Endodermal cell (in vitro differentiated cells): ENCODE measurements at regions not wholly inside any gene's neighbourhood (a gene's known extent, or its start where the extent isn't known, plus 50 kb on each side); places are given as distances from the start of the nearest gene placed in this dataset.

Experiments used
- DNase-seq: peaks from one replicate; pipeline ENCODE4 v3.0.0-alpha.2; 2017
- H3K27ac ChIP-seq: 2 replicates; pipeline ENCODE4 v1.5.1; 2013; ENCODE audit warnings: mild to moderate bottlenecking, low read depth, low read length, moderate library complexity
- H3K27me3 ChIP-seq: 2 replicates; pipeline ENCODE4 v1.6.1; 2013; ENCODE audit warnings: mild to moderate bottlenecking, low read length, moderate library complexity; ENCODE audit not compliant: insufficient read depth, control insufficient read depth, poor library complexity, severe bottlenecking
- H3K36me3 ChIP-seq: 2 replicates; pipeline ENCODE4 v1.7.0; 2013; ENCODE audit warnings: mild to moderate bottlenecking, low read length, moderate library complexity; ENCODE audit not compliant: control insufficient read depth, insufficient read depth
- H3K4me1 ChIP-seq: one replicate; pipeline ENCODE4 v1.7.0; 2013; ENCODE audit warnings: low read length; ENCODE audit not compliant: control insufficient read depth, insufficient read depth
- H3K4me3 ChIP-seq: 2 replicates; pipeline ENCODE4 v1.5.1; 2013; ENCODE audit warnings: mild to moderate bottlenecking, low read length, moderate library complexity
- H3K9ac ChIP-seq: 2 replicates; pipeline ENCODE4 v1.6.1; 2013; ENCODE audit warnings: mild to moderate bottlenecking, low read length, moderate library complexity; ENCODE audit not compliant: poor library complexity, severe bottlenecking; ENCODE audit errors: extremely low read depth
- H3K9me3 ChIP-seq: 2 replicates; pipeline ENCODE4 v1.6.1; 2013; ENCODE audit warnings: mild to moderate bottlenecking, low read length, moderate library complexity; ENCODE audit not compliant: control insufficient read depth
- H3K27ac Mint-ChIP-seq: 2 replicates; pipeline ENCODE4 v1.8.0; 2020; ENCODE audit warnings: mixed read lengths
- H3K27me3 Mint-ChIP-seq: 2 replicates; pipeline ENCODE4 v1.8.0; 2021; ENCODE audit warnings: mild to moderate bottlenecking, mixed read lengths; ENCODE audit not compliant: insufficient read depth
- H3K36me3 Mint-ChIP-seq: 2 replicates; pipeline ENCODE4 v1.8.0; 2020; ENCODE audit warnings: low read depth, mixed read lengths
- H3K4me1 Mint-ChIP-seq: 2 replicates; pipeline ENCODE4 v1.8.0; 2020; ENCODE audit warnings: mixed read lengths
- H3K4me3 Mint-ChIP-seq: 2 replicates; pipeline ENCODE4 v1.8.0; 2020; ENCODE audit warnings: mild to moderate bottlenecking, moderate library complexity, mixed read lengths
- H3K9me3 Mint-ChIP-seq: 2 replicates; pipeline ENCODE4 v1.8.0; 2020; ENCODE audit warnings: mild to moderate bottlenecking, mixed read lengths
- WGBS, 2 experiments: methylation state at CpG; one replicate each; pipeline versions ENCODE4 v1.1.5 to v1.1.7; 2013; ENCODE audit warnings: missing lambda C conversion rate in 2 of 2, mixed read lengths in 1 of 2; ENCODE audit not compliant: insufficient coverage in 1 of 2, insufficient read length in 1 of 2; 5-methylcytosine and 5-hydroxymethylcytosine counted together
- TF ChIP-seq, protein P1 (sequence below): fragments of 200-600 bp; sonication (generic); conservative IDR thresholded peaks from 2 replicates; pipeline ENCODE4 v1.5.0; 2021; ENCODE audit warnings: antibody characterized with exemption, mild to moderate bottlenecking

- TF ChIP-seq, protein P1, sequence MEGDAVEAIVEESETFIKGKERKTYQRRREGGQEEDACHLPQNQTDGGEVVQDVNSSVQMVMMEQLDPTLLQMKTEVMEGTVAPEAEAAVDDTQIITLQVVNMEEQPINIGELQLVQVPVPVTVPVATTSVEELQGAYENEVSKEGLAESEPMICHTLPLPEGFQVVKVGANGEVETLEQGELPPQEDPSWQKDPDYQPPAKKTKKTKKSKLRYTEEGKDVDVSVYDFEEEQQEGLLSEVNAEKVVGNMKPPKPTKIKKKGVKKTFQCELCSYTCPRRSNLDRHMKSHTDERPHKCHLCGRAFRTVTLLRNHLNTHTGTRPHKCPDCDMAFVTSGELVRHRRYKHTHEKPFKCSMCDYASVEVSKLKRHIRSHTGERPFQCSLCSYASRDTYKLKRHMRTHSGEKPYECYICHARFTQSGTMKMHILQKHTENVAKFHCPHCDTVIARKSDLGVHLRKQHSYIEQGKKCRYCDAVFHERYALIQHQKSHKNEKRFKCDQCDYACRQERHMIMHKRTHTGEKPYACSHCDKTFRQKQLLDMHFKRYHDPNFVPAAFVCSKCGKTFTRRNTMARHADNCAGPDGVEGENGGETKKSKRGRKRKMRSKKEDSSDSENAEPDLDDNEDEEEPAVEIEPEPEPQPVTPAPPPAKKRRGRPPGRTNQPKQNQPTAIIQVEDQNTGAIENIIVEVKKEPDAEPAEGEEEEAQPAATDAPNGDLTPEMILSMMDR = peak; percentile 55
- no peak overlapping the region for H3K4me3 ChIP-seq
- DNase-seq = no peak
- H3K4me1 ChIP-seq = peaks cover 3% of the 10 kb centered on the region
- no peaks in the 10 kb centered on the region for H3K27me3 ChIP-seq
- no peak overlapping the region for H3K9ac ChIP-seq
- H3K36me3 ChIP-seq = no peaks in the 10 kb centered on the region
- WGBS, 2 experiments = 91 to 95% methylated on average over 2 to 3 of the region's 3 CpGs
- no peak overlapping the region for H3K27ac ChIP-seq
- H3K27ac Mint-ChIP-seq = no peak overlapping the region
- no peaks in the 10 kb centered on the region for H3K27me3 Mint-ChIP-seq
- H3K9me3 Mint-ChIP-seq = no peaks in the 10 kb centered on the region
- H3K9me3 ChIP-seq = no peaks in the 10 kb centered on the region
- H3K4me3 Mint-ChIP-seq = no peak overlapping the region
- no peaks in the 10 kb centered on the region for H3K36me3 Mint-ChIP-seq
- peaks cover 19% of the 10 kb centered on the region for H3K4me1 Mint-ChIP-seq
Measured at GRCh38 chr3:154781595-154781994, 298.5 kb upstream of the MME start.

GRCh38 chr3:154780263-154780662, 299.9 kb upstream of the MME start:
- H3K27me3 ChIP-seq = no peaks in the 10 kb centered on the region
- H3K9ac ChIP-seq = no peak overlapping the region
- no peak overlapping the region for H3K4me3 ChIP-seq
- DNase-seq = peak; percentile 52
- no peak overlapping the region for H3K27ac ChIP-seq
- H3K36me3 ChIP-seq = no peaks in the 10 kb centered on the region
- H3K4me3 Mint-ChIP-seq = no peak overlapping the region
- peaks cover 27% of the 10 kb centered on the region for H3K4me1 Mint-ChIP-seq
- 86% methylated on average over 1 of the region's 1 CpG for WGBS, 2 experiments
- H3K9me3 ChIP-seq = no peaks in the 10 kb centered on the region
- peaks cover 8% of the 10 kb centered on the region for H3K4me1 ChIP-seq
- H3K27me3 Mint-ChIP-seq = no peaks in the 10 kb centered on the region
- H3K36me3 Mint-ChIP-seq = no peaks in the 10 kb centered on the region
- no peak overlapping the region for H3K27ac Mint-ChIP-seq
- H3K9me3 Mint-ChIP-seq = no peaks in the 10 kb centered on the region
- TF ChIP-seq, protein P1 = no peak

DNA sequence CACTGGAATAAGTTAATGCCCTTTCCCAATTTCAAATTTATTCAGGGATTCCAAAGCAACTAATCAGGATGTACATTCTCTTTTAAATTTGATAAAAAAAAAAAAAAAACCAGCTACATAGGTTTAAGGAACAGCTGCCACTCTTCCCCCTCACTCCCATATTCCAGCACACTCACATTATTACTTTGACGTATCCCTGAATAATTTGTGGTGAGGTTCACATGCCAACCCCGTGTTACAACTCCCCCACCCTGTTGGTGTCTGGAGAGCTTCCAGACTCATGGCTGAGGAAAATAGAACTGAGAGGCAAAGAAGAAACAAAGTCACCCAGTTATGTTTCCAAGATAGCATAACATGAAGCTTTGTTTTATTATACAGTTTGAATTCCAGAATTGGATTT, 300.5 kb upstream of the MME start:
- H3K27me3 Mint-ChIP-seq = no peaks in the 10 kb centered on the region
- no peaks in the 10 kb centered on the region for H3K9me3 ChIP-seq
- H3K4me1 ChIP-seq = peaks cover 8% of the 10 kb centered on the region
- TF ChIP-seq, protein P1 = no peak
- H3K36me3 ChIP-seq = no peaks in the 10 kb centered on the region
- H3K9ac ChIP-seq = no peak overlapping the region
- H3K36me3 Mint-ChIP-seq = no peaks in the 10 kb centered on the region
- DNase-seq = no peak
- no peak overlapping the region for H3K4me3 ChIP-seq
- peaks cover 32% of the 10 kb centered on the region for H3K4me1 Mint-ChIP-seq
- H3K9me3 Mint-ChIP-seq = no peaks in the 10 kb centered on the region
- H3K27me3 ChIP-seq = no peaks in the 10 kb centered on the region
- H3K4me3 Mint-ChIP-seq = no peak overlapping the region
- 60 to 95% methylated on average over 1 to 2 of the region's 2 CpGs for WGBS, 2 experiments
- no peak overlapping the region for H3K27ac ChIP-seq
- H3K27ac Mint-ChIP-seq = no peak overlapping the region
